ENCODE measurements at regions not wholly inside any gene's neighbourhood (a gene's known extent, or its start where the extent isn't known, plus 50 kb on each side); places are given as distances from the start of the nearest gene placed in this dataset.

GRCh38 chrX:39388730-39389129 lies 587.5 kb downstream of the MID1IP1 start:
- no peaks in the 10 kb centered on the region for H3K79me1 ChIP-seq (ENCODE audit: low read depth in 1 of 2, low read length in 2 of 2)
- in situ Hi-C loops (cut with MboI; ENCODE audit: low sequenced_read_pairs) (no loop called here), intact Hi-C loops (cut with micrococcal nuclease) (no loop called here), dilution Hi-C loops (cut with HindIII; ENCODE audit: low sequenced_read_pairs, unreplicated experiment) (no loop called here)
- H3K4me3 ChIP-seq (ENCODE audit: insufficient read depth, low read depth, low read length), result no peak overlapping the region
- no peaks in the 10 kb centered on the region for H3K9me3 ChIP-seq (ENCODE audit: control insufficient read depth, insufficient read depth, low read length)
- H2BK120ac ChIP-seq (ENCODE audit: low read depth, low read length), result no peak overlapping the region
- no peak for DNase-seq
- WGBS, 2 experiments (ENCODE audit: extremely low coverage in 2 of 2, insufficient read length in 1 of 2), result no CpG with 5 or more reads among the region's 2 CpGs
- ATAC-seq (ENCODE audit: low read depth), result no peak
- no peak overlapping the region for H2BK5ac ChIP-seq (ENCODE audit: low read depth, low read length, poor library complexity, severe bottlenecking)
- H3K14ac ChIP-seq (replicated peaks; ENCODE audit: low read depth, low read length), result no peak overlapping the region
- no peak overlapping the region for H3K18ac ChIP-seq (ENCODE audit: low read depth, low read length)
- H2AK9ac ChIP-seq (replicated peaks; ENCODE audit: low read depth, low read length, poor library complexity), result no peak overlapping the region
- no peak overlapping the region for H2AK5ac ChIP-seq (ENCODE audit: low read depth, low read length)
- H3K4me1 ChIP-seq (ENCODE audit: control insufficient read depth, insufficient read depth, low read length), result no peaks in the 10 kb centered on the region
- no peaks in the 10 kb centered on the region for H3K9me1 ChIP-seq (ENCODE audit: insufficient read depth, low read length)
- POLR2A ChIA-PET (ENCODE audit: unreplicated experiment), result no interaction called here
- H3K27ac ChIP-seq (ENCODE audit: insufficient read depth, low read length), result no peak overlapping the region
- H2BK15ac ChIP-seq (ENCODE audit: low read depth, low read length), result no peak overlapping the region
- no peak overlapping the region for H4K5ac ChIP-seq (ENCODE audit: low read depth, low read length)
- H3K4ac ChIP-seq (ENCODE audit: low read depth, low read length), result no peak overlapping the region
- H3K4me2 ChIP-seq (ENCODE audit: low read depth, low read length), result no peak overlapping the region
- H2BK20ac ChIP-seq (ENCODE audit: low read depth, low read length), result no peak overlapping the region
- H3K36me3 ChIP-seq (ENCODE audit: control insufficient read depth, insufficient read depth, low read length), result no peaks in the 10 kb centered on the region
- no peak overlapping the region for H4K91ac ChIP-seq (ENCODE audit: insufficient read depth, low read depth, low read length)
- CTCF ChIA-PET, result no interaction called here
- no peak overlapping the region for H2AFZ ChIP-seq (replicated peaks; ENCODE audit: low read length, poor library complexity)
- TF ChIP-seq USF2 (IDR thresholded peaks at IDR 0.05; ENCODE audit: low read depth, low read length) (no peak), MAZ (IDR thresholded peaks at IDR 0.05; ENCODE audit: borderline replicate concordance, low read depth, low read length) (no peak), RFX5 (IDR thresholded peaks at IDR 0.05; ENCODE audit: low read depth, low read length) (no peak), POLR2A (IDR thresholded peaks at IDR 0.05; ENCODE audit: low read depth, low read length) (no peak), MAFK (IDR thresholded peaks at IDR 0.05; ENCODE audit: low read depth, low read length) (no peak), SMC3 (IDR thresholded peaks at IDR 0.05; ENCODE audit: low read depth, low read length) (no peak), RCOR1 (IDR thresholded peaks at IDR 0.05; ENCODE audit: insufficient replicate concordance, low read length) (no peak), MXI1 (IDR thresholded peaks at IDR 0.05; ENCODE audit: borderline replicate concordance, low read depth, low read length) (no peak), CEBPB (IDR thresholded peaks at IDR 0.05; ENCODE audit: low read depth, low read length) (no peak), CTCF (conservative IDR thresholded peaks at IDR 0.05; ENCODE audit: low read depth, low read length) (no peak), NFE2L2 (IDR thresholded peaks at IDR 0.05; ENCODE audit: low read depth, low read length) (no peak), CHD1 (IDR thresholded peaks at IDR 0.05; ENCODE audit: low read depth, low read length) (no peak), FOS (IDR thresholded peaks at IDR 0.05; ENCODE audit: low read depth, low read length) (no peak), BHLHE40 (IDR thresholded peaks at IDR 0.05; ENCODE audit: low read depth, low read length) (no peak), RAD21 (IDR thresholded peaks at IDR 0.05; ENCODE audit: low read length) (no peak), ELK1 (IDR thresholded peaks at IDR 0.05; ENCODE audit: borderline replicate concordance, low read depth, low read length) (no peak)
- H3K23ac ChIP-seq (ENCODE audit: low read depth, low read length), result no peak overlapping the region
- H4K20me1 ChIP-seq (ENCODE audit: insufficient read depth, low read length), result no peaks in the 10 kb centered on the region
- H4K8ac ChIP-seq (ENCODE audit: low read depth in 2 of 2, low read length in 2 of 2), result no peak overlapping the region
- no peak overlapping the region for H3K56ac ChIP-seq (ENCODE audit: extremely low read depth, insufficient read depth, low read length)
- H3K27me3 ChIP-seq (ENCODE audit: control insufficient read depth, insufficient read depth, low read length), result peaks cover 8% of the 10 kb centered on the region
- BruUV-seq (replicated peaks), result no TSS peak
- H3K9ac ChIP-seq (ENCODE audit: low read depth, low read length), result no peak overlapping the region

All from IMR-90 (cell line).